SK-N-MC (cell line): ENCODE measurements at regions not wholly inside any gene's neighbourhood (a gene's known extent, or its start where the extent isn't known, plus 50 kb on each side); places are given as distances from the start of the nearest gene placed in this dataset.

Experiments used
- EZH2 ChIP-seq: fragments of 200-600 bp; sonication (generic); IDR thresholded peaks from one replicate; pipeline ENCODE4 v1.6.1; 2017; ENCODE audit warnings: antibody characterized with exemption
- POLR2AphosphoS5 ChIP-seq: IDR thresholded peaks from 2 replicates; pipeline ENCODE4 v1.6.1; 2012; ENCODE audit warnings: mild to moderate bottlenecking, low read depth, low read length, borderline replicate concordance

DNA sequence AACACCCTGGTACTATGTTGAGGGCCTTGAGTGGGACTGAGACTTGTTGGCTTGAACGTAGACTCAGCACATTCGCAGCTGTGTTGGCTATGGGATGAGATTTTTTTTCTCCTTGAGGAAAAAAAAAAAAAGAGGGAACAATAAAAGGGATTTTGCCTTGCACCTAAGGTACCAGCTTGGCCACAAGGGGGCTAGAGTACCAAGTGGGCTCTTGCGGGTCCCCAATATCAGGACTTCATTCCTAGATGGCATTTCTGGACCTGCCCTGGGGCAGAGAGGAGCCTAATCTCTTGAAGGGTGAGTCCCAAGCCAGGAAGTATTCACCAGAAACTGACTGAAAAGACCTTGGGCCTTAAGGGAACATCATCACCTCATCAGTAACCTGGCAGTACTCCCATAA is 1083.6 kb upstream of the PHF14 start:
- TF ChIP-seq EZH2 (no peak), POLR2AphosphoS5 (no peak)
